ENCODE measurements at regions not wholly inside any gene's neighbourhood (a gene's known extent, or its start where the extent isn't known, plus 50 kb on each side); places are given as distances from the start of the nearest gene placed in this dataset.
"Not testable (repeated sequence)": the region's sequence is repeated elsewhere in the genome, so short reads cannot be mapped to it uniquely, and the experiment has no call there.

- DNase-seq, result no peak
These were observed 164.1 kb downstream of the UQCRFS1 start for GRCh38 chr19:29048873-29049272.

GRCh38 chr19:29045679-29046254, 167.2 kb downstream of the UQCRFS1 start:
- DNase-seq, result no peak

GRCh38 chr19:29044037-29044436, 168.9 kb downstream of the UQCRFS1 start:
- no peak for DNase-seq

GRCh38 chr19:29042450-29042849, 170.5 kb downstream of the UQCRFS1 start:
- no peak for DNase-seq

- DNase-seq, result no peak
These were observed 172.0 kb downstream of the UQCRFS1 start for GRCh38 chr19:29040951-29041350.

- DNase-seq, result no peak
These were observed 172.7 kb downstream of the UQCRFS1 start for GRCh38 chr19:29040292-29040691.

GRCh38 chr19:29039036-29039435, 173.9 kb downstream of the UQCRFS1 start:
- DNase-seq, result not testable (repeated sequence)

GRCh38 chr19:29031216-29031615, 181.7 kb downstream of the UQCRFS1 start:
- no peak for DNase-seq

GRCh38 chr19:29029268-29029958, 183.5 kb downstream of the UQCRFS1 start:
- no peak for DNase-seq

- no peak for DNase-seq
These were observed 190.4 kb downstream of the UQCRFS1 start for GRCh38 chr19:29022599-29022998.

- DNase-seq, result no peak
These were observed 190.8 kb downstream of the UQCRFS1 start for GRCh38 chr19:29022165-29022564.

- no peak for DNase-seq
These were observed 191.6 kb downstream of the UQCRFS1 start for GRCh38 chr19:29021232-29021916.

GRCh38 chr19:29019403-29019802, 193.5 kb downstream of the UQCRFS1 start:
- DNase-seq, result no peak

GRCh38 chr19:29018542-29018941, 194.4 kb downstream of the UQCRFS1 start:
- DNase-seq, result no peak

- no peak for DNase-seq
These were observed 195.2 kb downstream of the UQCRFS1 start for GRCh38 chr19:29017788-29018187.

- DNase-seq, result no peak
These were observed 195.8 kb downstream of the UQCRFS1 start for GRCh38 chr19:29016926-29017760.

GRCh38 chr19:29016353-29016752, 196.6 kb downstream of the UQCRFS1 start:
- no peak for DNase-seq

- no peak for DNase-seq
These were observed 197.4 kb downstream of the UQCRFS1 start for GRCh38 chr19:29015569-29015968.

- peak; percentile 2 for DNase-seq
These were observed 198.0 kb downstream of the UQCRFS1 start for GRCh38 chr19:29014857-29015436.

GRCh38 chr19:29013988-29014387, 199.0 kb downstream of the UQCRFS1 start:
- no peak for DNase-seq

- DNase-seq, result no peak
These were observed 199.6 kb downstream of the UQCRFS1 start for GRCh38 chr19:29013325-29013724.

- no peak for DNase-seq
These were observed 200.5 kb downstream of the UQCRFS1 start for GRCh38 chr19:29012457-29012856.

GRCh38 chr19:29010276-29010675, 202.7 kb downstream of the UQCRFS1 start:
- no peak for DNase-seq

All from hematopoietic multipotent progenitor cell treated with erythropoietin and hydrocortisone succinate and interleukin-3 and kit ligand, for 6 days (in vitro differentiated cells).